ENCODE measurements at regions not wholly inside any gene's neighbourhood (a gene's known extent, or its start where the extent isn't known, plus 50 kb on each side); places are given as distances from the start of the nearest gene placed in this dataset.

- TF ChIP-seq ZNF274 (IDR thresholded peaks at IDR 0.05; ENCODE audit: low read depth, low read length) = no peak
- TF ChIP-seq SUZ12 (IDR thresholded peaks at IDR 0.05; ENCODE audit: extremely low read depth, insufficient read depth, insufficient read length) = no peak
- no peak for TF ChIP-seq YY1 (IDR thresholded peaks at IDR 0.05; ENCODE audit: insufficient read depth, insufficient read length)
These were observed 79.4 kb upstream of the GZMB start for GRCh38 chr14:24713404-24713803.

Data from NT2/D1 (cell line).